Kidney (tissue), 13 donors: ENCODE measurements at regions not wholly inside any gene's neighbourhood (a gene's known extent, or its start where the extent isn't known, plus 50 kb on each side); places are given as distances from the start of the nearest gene placed in this dataset.

ENCODE experiments used
- DNase-seq, 5 donors: peaks; one replicate each; pipeline ENCODE4 v3.0.0-alpha.2; 2013 to 2020
- FAIRE-seq: peaks from 2 replicates; lab custom pipeline; 2012; peaks lifted over from hg19 to GRCh38; lab: Jason Lieb, UNC
- H3K27ac ChIP-seq, 2 donors: one replicate each; pipeline ENCODE4 v1.7.0; 2013; ENCODE audit warnings: low read depth in 2 of 2, low read length in 2 of 2, inconsistent platforms in 1 of 2
- H3K27me3 ChIP-seq: one replicate; pipeline ENCODE4 v1.7.1; 2013; ENCODE audit warnings: low read length, inconsistent platforms; ENCODE audit not compliant: control insufficient read depth, insufficient read depth
- H3K36me3 ChIP-seq, 3 donors: one replicate each; pipeline versions ENCODE4 v1.7.0 to v1.7.1; 2013; ENCODE audit warnings: low read length in 3 of 3, control low read depth in 1 of 3, inconsistent platforms in 1 of 3; ENCODE audit not compliant: insufficient read depth in 3 of 3, control insufficient read depth in 2 of 3
- H3K4me1 ChIP-seq, 3 donors: one replicate each; pipeline versions ENCODE4 v1.7.0 to v1.7.1; 2013; ENCODE audit warnings: low read length in 3 of 3, inconsistent platforms in 1 of 3, low read depth in 1 of 3; ENCODE audit not compliant: control insufficient read depth in 2 of 3, insufficient read depth in 2 of 3
- H3K4me3 ChIP-seq, 3 donors: one replicate each; pipeline versions ENCODE4 v1.7.0 to v1.8.1; 2013; ENCODE audit warnings: low read length in 3 of 3, control low read depth in 1 of 3, inconsistent platforms in 1 of 3
- H3K9ac ChIP-seq, 3 donors: one replicate each; pipeline versions ENCODE4 v1.7.0 to v1.7.1; 2013; ENCODE audit warnings: low read length in 3 of 3, control low read depth in 1 of 3, inconsistent platforms in 1 of 3
- H3K9me3 ChIP-seq, 3 donors: one replicate each; pipeline versions ENCODE4 v1.7.0 to v1.7.1; 2013; ENCODE audit warnings: low read length in 3 of 3, control low read depth in 1 of 3, inconsistent platforms in 1 of 3; ENCODE audit not compliant: control insufficient read depth in 2 of 3, insufficient read depth in 1 of 3
- intact Hi-C: fragments of 100-400 bp; cut with DNase I; formaldehyde crosslinking; loops from one replicate; pipeline ENCODE4 v1.11.1; 2022
- TF ChIP-seq, protein P1 (sequence below): IDR thresholded peaks from 3 replicates; pipeline ENCODE4 v1.5.1; 2012; ENCODE audit warnings: mild to moderate bottlenecking, moderate library complexity, borderline replicate concordance; ENCODE audit not compliant: insufficient read depth; ENCODE audit errors: extremely low read depth
- donor health status: control.
- donor health status: control.
- donor health status: control.
- donor health status: control.
- donor health status: control.
- donor health status: DM: yes; HTN: yes; CAD: no.
- donor health status: Normal renal cell carcinoma (clear cell type).

GRCh38 chr1:181260271-181260670 lies 171.8 kb downstream of the IER5 start:
- Histone ChIP-seq H3K4me3 (no peak overlapping the region), H3K4me1 (no peaks in the 10 kb centered on the region), H3K9me3 (peaks cover 0 to 4% (median 0%) of the 10 kb centered on the region in 3 donors), H3K27ac (no peak overlapping the region), H3K9ac (no peak overlapping the region), H3K36me3 (no peaks in the 10 kb centered on the region), H3K27me3 (no peaks in the 10 kb centered on the region)
- DNase-seq (no peak), FAIRE-seq (no peak)
- intact Hi-C loops: no loop called here
- TF ChIP-seq, protein P1, sequence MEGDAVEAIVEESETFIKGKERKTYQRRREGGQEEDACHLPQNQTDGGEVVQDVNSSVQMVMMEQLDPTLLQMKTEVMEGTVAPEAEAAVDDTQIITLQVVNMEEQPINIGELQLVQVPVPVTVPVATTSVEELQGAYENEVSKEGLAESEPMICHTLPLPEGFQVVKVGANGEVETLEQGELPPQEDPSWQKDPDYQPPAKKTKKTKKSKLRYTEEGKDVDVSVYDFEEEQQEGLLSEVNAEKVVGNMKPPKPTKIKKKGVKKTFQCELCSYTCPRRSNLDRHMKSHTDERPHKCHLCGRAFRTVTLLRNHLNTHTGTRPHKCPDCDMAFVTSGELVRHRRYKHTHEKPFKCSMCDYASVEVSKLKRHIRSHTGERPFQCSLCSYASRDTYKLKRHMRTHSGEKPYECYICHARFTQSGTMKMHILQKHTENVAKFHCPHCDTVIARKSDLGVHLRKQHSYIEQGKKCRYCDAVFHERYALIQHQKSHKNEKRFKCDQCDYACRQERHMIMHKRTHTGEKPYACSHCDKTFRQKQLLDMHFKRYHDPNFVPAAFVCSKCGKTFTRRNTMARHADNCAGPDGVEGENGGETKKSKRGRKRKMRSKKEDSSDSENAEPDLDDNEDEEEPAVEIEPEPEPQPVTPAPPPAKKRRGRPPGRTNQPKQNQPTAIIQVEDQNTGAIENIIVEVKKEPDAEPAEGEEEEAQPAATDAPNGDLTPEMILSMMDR: no peak

DNA sequence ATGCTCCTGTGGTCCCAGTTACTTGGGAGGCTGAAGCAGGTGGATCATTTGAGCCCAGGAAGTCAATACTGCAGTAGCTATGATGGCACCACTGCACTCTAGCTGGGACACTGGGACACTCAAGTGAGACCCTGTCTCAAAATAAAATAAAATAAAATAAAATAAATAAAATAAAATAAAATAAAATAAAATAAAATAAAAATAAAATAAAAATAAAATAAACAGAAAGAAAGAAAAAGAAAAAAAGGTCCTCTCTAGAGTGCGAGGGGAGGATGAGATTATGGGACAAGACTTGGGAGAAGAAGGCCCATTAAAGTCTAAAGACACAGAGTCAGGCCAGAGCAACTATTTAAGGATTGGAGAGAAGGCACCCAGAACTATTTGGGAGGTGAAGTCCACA lies 172.5 kb downstream of the IER5 start:
- Histone ChIP-seq H3K4me1 (no peaks in the 10 kb centered on the region), H3K27ac (no peak overlapping the region), H3K9me3 (no peaks in the 10 kb centered on the region), H3K9ac (no peak overlapping the region), H3K36me3 (no peaks in the 10 kb centered on the region), H3K27me3 (no peaks in the 10 kb centered on the region), H3K4me3 (no peak overlapping the region)
- FAIRE-seq: no peak
- intact Hi-C loops: no loop called here
- DNase-seq: no peak
- TF ChIP-seq, protein P1: no peak

DNA sequence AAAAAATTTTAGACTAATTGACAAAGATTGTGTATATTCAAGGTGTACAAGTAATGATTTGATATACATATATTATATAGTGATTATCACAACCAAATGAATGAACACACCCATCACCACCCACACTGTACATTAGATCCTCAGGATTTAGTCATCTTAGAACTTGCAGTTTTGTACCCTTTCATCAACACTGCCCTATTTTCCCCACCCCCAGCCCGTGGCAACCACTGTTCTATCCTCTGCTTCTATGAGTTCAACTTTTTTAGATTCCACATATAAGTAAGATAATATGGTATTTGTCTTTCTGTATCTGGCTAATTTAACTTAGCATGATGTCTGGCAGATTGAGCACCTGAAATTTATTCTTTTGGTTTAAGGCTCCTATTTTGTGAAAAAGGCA lies 173.6 kb downstream of the IER5 start:
- no peaks in the 10 kb centered on the region for H3K9me3 ChIP-seq
- no peaks in the 10 kb centered on the region for H3K4me1 ChIP-seq
- intact Hi-C loops: no loop called here
- DNase-seq: no peak
- no peak overlapping the region for H3K4me3 ChIP-seq
- H3K27ac ChIP-seq: no peak overlapping the region
- H3K36me3 ChIP-seq: no peaks in the 10 kb centered on the region
- H3K27me3 ChIP-seq: no peaks in the 10 kb centered on the region
- no peak overlapping the region for H3K9ac ChIP-seq
- FAIRE-seq: no peak
- TF ChIP-seq, protein P1: no peak

- Histone ChIP-seq H3K4me1 (no peaks in the 10 kb centered on the region), H3K36me3 (no peaks in the 10 kb centered on the region), H3K9ac (no peak overlapping the region), H3K27ac (no peak overlapping the region), H3K27me3 (no peaks in the 10 kb centered on the region), H3K9me3 (no peaks in the 10 kb centered on the region), H3K4me3 (no peak overlapping the region)
- FAIRE-seq (no peak), DNase-seq (no peak)
- TF ChIP-seq, protein P1: no peak
- intact Hi-C loops: no loop called here
Observed at GRCh38 chr1:181263444-181263843, 174.9 kb downstream of the IER5 start.
